ENCODE measurements at regions not wholly inside any gene's neighbourhood (a gene's known extent, or its start where the extent isn't known, plus 50 kb on each side); places are given as distances from the start of the nearest gene placed in this dataset.
A peak's percentile ranks its signal among the peaks of the same experiment; 100 is the strongest.

DNA sequence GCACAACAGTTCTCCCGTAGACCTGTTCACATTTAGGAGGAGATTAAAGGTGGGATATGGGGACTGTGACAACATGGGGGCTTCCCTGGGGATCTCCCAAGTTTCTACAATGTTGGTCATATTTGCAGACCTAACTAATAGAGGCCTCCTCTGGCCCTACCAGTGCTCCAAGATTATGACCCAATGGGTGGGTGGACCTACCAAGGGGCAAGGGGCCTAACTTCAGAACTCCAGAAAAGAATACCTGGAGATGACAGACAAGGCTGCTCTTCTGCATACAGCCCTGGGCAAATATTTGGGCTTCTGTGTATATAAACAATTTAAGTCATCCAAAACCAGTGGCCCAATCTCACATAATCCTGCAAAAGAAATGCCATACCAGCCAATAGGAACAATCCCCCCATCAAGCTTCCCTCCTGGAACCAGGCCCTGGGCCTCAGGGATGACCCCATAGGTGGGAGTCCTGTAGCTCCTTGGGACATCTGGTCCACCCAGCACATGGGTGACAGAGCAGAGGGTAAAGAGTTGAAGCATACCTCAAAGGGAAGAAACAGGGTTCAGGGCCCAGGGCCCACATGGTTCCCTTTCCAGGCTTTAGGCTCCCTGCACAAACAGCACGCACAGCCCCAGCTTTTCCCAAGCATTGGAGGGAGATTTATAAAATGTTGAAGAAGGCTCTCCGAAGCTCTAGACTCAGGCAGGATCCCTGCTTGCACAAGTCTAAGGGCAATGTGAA, 86.1 kb upstream of the CHST15 start:
- TF ChIP-seq, protein P1, sequence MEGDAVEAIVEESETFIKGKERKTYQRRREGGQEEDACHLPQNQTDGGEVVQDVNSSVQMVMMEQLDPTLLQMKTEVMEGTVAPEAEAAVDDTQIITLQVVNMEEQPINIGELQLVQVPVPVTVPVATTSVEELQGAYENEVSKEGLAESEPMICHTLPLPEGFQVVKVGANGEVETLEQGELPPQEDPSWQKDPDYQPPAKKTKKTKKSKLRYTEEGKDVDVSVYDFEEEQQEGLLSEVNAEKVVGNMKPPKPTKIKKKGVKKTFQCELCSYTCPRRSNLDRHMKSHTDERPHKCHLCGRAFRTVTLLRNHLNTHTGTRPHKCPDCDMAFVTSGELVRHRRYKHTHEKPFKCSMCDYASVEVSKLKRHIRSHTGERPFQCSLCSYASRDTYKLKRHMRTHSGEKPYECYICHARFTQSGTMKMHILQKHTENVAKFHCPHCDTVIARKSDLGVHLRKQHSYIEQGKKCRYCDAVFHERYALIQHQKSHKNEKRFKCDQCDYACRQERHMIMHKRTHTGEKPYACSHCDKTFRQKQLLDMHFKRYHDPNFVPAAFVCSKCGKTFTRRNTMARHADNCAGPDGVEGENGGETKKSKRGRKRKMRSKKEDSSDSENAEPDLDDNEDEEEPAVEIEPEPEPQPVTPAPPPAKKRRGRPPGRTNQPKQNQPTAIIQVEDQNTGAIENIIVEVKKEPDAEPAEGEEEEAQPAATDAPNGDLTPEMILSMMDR (conservative IDR thresholded peaks at IDR 0.05; ENCODE audit: low read depth, low read length): no peak

DNA sequence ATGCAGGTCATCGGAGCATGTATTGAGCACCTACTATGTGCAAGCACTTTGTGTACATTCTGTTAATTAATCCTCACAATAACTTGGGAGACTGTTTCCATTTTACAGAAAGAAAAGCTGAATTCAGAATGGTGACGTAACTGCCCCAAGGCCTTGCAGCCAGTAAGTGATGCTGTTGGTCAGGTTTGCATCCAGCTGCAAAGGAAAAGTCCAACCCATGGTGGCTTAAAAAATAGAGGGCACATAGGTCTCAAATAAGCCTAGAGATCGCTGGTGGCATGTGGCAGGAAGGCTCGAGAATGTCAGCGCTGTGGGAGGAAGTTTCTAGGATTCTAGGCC, 83.8 kb upstream of the CHST15 start:
- no peak for DNase-seq (ENCODE audit: low read depth)
- TF ChIP-seq, protein P1 (conservative IDR thresholded peaks at IDR 0.05; ENCODE audit: low read depth, low read length): no peak
- no peak overlapping the region for H3K4me3 ChIP-seq (ENCODE audit: low read depth, low read length)

More for the DNA sequence above, 86.1 kb upstream of the CHST15 start:
- no peak for DNase-seq (ENCODE audit: low read depth)
- H3K4me3 ChIP-seq (ENCODE audit: low read depth, low read length): no peak overlapping the region

DNA sequence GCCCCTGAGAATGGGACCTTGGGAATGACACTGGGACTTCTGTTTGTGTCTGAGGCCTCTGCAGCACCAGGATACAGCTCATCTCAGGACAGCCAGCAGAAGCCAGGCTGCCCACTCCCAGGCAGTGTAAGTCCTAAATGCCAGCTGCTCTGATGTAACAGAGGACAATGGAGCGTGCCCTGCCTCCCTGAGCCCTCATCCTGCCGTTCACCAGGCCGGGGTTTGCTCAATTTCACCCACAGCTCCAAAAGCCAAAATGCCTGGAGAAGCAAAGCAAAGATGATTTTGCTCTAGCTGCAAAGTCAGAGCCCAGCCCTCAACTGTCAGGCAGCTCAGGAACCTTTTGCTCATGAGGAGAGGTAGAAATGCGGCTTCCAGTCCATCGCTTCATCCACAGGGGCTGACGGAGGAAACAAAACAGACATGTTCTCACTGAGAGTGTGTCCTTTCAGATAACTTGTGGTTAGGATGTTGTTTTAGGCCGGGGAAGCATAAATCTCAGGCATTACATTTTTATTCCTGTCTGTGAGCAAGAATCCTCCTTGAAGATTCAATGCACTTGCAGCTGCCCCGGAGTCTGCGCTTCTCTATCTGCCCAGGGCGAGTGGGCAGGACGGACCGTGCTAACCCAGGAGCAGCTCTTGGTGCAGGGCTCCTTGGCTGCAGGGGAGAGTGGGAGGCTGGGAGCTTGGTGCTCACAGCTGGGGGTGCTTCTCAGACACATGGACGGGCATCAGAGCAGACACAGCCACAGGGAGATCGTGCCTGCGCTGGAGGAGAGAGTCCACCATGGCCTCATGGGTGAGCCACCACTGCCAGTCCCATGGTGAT, 83.2 kb upstream of the CHST15 start:
- TF ChIP-seq, protein P1 (conservative IDR thresholded peaks at IDR 0.05; ENCODE audit: low read depth, low read length): no peak
- DNase-seq (ENCODE audit: low read depth): peak; percentile 89
- no peak overlapping the region for H3K4me3 ChIP-seq (ENCODE audit: low read depth, low read length)

DNA sequence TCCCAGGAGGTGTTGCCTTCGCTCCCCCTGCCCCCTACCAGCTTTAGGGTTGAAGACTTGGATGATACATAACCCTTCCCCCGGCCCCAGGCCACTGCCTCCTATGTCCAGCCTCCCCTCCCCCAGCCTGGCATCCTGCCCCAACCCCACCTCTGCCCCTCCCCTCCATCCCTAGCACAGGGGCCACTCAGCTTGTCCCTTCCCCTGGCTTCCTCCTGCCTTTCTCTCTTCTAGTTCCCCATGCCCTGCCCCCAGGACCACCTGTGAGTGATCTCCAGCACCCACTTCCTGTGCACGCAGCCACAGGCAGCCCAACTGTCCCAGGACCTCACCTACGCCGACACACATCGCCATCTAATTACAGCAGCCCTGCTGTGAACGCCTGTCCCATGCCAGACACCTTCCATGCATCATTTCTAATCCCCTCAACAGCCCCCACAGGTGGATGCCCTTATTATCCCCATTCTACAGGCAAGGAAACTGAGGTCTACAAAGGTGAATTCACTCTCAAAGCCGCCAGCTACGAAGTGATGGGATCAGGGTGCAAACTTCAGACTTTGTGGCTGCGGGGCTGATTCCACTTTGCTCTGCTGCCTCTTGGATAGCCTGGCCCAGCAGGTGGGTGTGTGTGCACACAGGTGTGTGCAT, 82.4 kb upstream of the CHST15 start:
- TF ChIP-seq, protein P1 (conservative IDR thresholded peaks at IDR 0.05; ENCODE audit: low read depth, low read length): no peak
- no peak overlapping the region for H3K4me3 ChIP-seq (ENCODE audit: low read depth, low read length)
- no peak for DNase-seq (ENCODE audit: low read depth)

DNA sequence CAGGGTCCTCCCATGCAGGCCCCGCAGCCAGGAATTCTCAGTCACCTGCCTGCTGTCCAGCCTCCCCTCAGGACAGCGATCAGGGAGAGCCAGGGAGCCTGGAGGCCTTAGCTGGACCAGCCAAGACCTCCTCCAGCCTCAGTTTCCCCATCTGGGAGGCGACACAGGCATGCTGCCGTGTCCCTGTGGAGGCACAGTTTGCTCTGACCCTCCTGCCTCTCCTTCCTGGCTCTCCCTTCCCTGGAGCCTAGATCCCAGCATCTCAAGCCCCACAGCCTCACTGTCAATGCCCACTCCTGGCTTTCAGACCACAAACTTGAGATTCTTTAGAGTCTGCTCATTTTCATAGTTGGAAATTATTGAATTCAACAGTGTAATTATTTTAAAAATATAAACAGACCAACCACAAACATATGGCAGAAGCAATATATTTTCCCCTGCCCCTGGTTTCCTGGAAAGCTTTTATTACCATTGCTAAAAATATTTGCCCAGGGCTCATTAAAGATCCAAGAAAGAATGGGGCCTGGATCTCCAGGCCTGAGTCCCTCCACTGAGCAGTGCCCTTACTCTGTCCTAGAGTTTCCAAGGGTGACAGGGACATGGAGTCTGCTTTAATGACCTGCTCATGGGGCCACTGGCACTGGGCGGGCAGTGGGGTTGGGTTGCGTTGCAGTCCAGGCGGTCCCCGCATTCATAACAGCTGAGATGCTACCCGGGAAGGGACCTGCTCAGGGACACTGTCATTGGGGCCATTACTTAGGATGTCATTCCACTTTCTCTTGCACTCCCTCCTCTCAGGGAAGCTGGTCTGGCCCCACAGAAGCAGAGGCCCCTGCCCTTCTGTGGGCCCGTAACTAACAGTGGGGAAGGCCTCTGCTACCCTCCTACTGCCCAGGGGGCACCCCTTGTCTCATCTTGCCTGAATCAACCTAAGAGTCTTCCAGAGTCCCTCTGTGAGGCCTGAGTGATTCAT, 81.6 kb upstream of the CHST15 start:
- H3K4me3 ChIP-seq (ENCODE audit: low read depth, low read length): no peak overlapping the region
- TF ChIP-seq, protein P1 (conservative IDR thresholded peaks at IDR 0.05; ENCODE audit: low read depth, low read length): no peak
- DNase-seq (ENCODE audit: low read depth): no peak

DNA sequence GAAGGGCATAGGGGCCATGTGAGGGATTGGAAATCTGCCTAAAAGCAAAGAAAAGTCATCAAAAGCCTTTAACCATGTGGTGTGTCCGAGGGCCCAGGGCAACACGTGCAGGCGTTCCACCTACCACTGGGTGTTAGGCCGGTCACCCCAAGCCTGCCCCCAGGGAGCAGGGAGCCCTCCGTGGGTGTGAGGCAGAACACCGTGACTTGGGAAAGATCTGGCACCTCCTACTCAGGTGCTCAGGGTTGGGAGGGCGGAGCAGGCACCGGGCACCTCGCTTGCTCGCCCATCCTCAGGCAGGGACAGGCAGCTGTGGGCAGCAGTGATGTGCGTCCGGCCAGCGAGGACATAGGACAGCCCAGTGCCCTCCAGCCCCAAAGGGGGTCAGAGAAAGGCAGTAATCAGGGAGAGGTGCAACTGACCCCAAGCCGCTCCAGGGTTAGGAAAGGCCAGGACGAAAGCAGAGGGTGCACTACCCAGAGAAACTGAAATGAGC, 80.7 kb upstream of the CHST15 start:
- DNase-seq (ENCODE audit: low read depth): no peak
- TF ChIP-seq, protein P1 (conservative IDR thresholded peaks at IDR 0.05; ENCODE audit: low read depth, low read length): no peak
- no peak overlapping the region for H3K4me3 ChIP-seq (ENCODE audit: low read depth, low read length)

All from choroid plexus epithelial cell (primary cell).